DOHH2 (cell line): ENCODE measurements at regions not wholly inside any gene's neighbourhood (a gene's known extent, or its start where the extent isn't known, plus 50 kb on each side); places are given as distances from the start of the nearest gene placed in this dataset.

ENCODE experiments used
- H3F3A ChIP-seq: fragments of 200-600 bp; sonication (generic), shearing (Covaris generic); 2 replicates; pipeline ENCODE4 v1.6.0; 2016; ENCODE audit warnings: antibody characterized with exemption, mild to moderate bottlenecking; ENCODE audit not compliant: control insufficient read depth, insufficient read depth
- H3K27ac ChIP-seq: fragments of 200-600 bp; sonication (generic); 2 replicates; pipeline ENCODE4 v1.5.1; 2014; ENCODE audit warnings: low read depth, mild to moderate bottlenecking, low read length, moderate library complexity
- H3K27me3 ChIP-seq: fragments of 200-600 bp; sonication (generic); 2 replicates; pipeline ENCODE4 v1.6.1; 2014; ENCODE audit warnings: mild to moderate bottlenecking, low read length, mixed read lengths; ENCODE audit not compliant: control insufficient read depth
- H3K36me3 ChIP-seq: fragments of 200-600 bp; sonication (generic); 2 replicates; pipeline ENCODE4 v1.6.1; 2014; ENCODE audit warnings: mild to moderate bottlenecking, low read length, moderate library complexity, mixed read lengths; ENCODE audit not compliant: control insufficient read depth
- H3K4me1 ChIP-seq: fragments of 200-600 bp; sonication (generic); 2 replicates; pipeline ENCODE4 v1.6.1; 2014; ENCODE audit warnings: mild to moderate bottlenecking, low read length, mixed read lengths; ENCODE audit not compliant: control insufficient read depth
- H3K4me2 ChIP-seq: fragments of 200-600 bp; sonication (generic); 2 replicates; pipeline ENCODE4 v1.6.0; 2014; ENCODE audit warnings: mild to moderate bottlenecking, low read length, moderate library complexity
- H3K4me3 ChIP-seq: fragments of 200-600 bp; sonication (generic); 2 replicates; pipeline ENCODE4 v1.5.1; 2014; ENCODE audit warnings: mild to moderate bottlenecking, low read length, mixed read lengths
- H3K79me2 ChIP-seq: fragments of 200-600 bp; sonication (generic); 2 replicates; pipeline ENCODE4 v1.6.1; 2014; ENCODE audit warnings: mild to moderate bottlenecking, low read length, mixed read lengths; ENCODE audit not compliant: control insufficient read depth
- H3K9me2 ChIP-seq: fragments of 200-600 bp; sonication (generic); replicated peaks from 2 replicates; pipeline ENCODE4 v1.6.1; 2014; ENCODE audit warnings: mild to moderate bottlenecking, low read length, mixed read lengths; ENCODE audit not compliant: control insufficient read depth
- H3K9me3 ChIP-seq: fragments of 200-600 bp; sonication (generic); 2 replicates; pipeline ENCODE4 v1.6.1; 2014; ENCODE audit warnings: antibody characterized with exemption, low read length, mixed read lengths; ENCODE audit not compliant: control insufficient read depth, insufficient read depth
- H4K20me1 ChIP-seq: fragments of 200-600 bp; sonication (generic); 2 replicates; pipeline ENCODE4 v1.6.0; 2014; ENCODE audit warnings: low read depth, mild to moderate bottlenecking, antibody characterized with exemption, low read length, moderate library complexity; ENCODE audit not compliant: control insufficient read depth, insufficient read depth
- EZH2phosphoT487 ChIP-seq: fragments of 200-600 bp; sonication (generic); IDR thresholded peaks from 2 replicates; pipeline ENCODE4 v1.6.1; 2017; ENCODE audit warnings: borderline replicate concordance, mild to moderate bottlenecking, antibody characterized with exemption, low read length, moderate library complexity, mixed read lengths
- TF ChIP-seq, protein P1 (sequence below): fragments of 200-600 bp; sonication (generic); IDR thresholded peaks from one replicate; pipeline ENCODE4 v1.5.1; 2014; ENCODE audit warnings: antibody characterized with exemption, mild to moderate bottlenecking, low read depth, low read length; ENCODE audit not compliant: poor library complexity, severe bottlenecking

DNA sequence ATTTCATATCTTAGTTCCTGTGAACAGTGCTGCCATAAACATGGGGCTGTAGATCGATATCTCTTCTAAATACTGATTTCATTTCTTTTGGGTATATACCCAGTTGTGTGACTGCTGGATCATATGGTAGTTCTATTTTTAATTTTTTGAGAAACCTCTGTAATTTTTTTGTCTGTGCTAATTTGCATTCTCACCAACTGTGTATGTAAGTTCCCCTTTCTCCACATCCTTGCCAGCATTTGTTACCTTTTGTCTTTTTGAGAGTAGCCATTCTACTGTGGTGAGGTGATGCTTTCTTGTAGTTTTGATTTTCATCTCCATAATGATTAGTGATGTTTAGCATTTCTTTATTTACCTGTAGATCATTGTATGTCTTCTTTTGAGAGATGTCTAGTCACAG is 2086.5 kb upstream of the TENM3 start:
- H4K20me1 ChIP-seq = no peaks in the 10 kb centered on the region
- no peaks in the 10 kb centered on the region for H3K27me3 ChIP-seq
- H3K9me3 ChIP-seq = no peaks in the 10 kb centered on the region
- no peak overlapping the region for H3K27ac ChIP-seq
- no peaks in the 10 kb centered on the region for H3F3A ChIP-seq
- peaks cover 44% of the 10 kb centered on the region for H3K4me1 ChIP-seq
- peak overlapping the region; percentile 42 for H3K4me2 ChIP-seq
- peak overlapping the region; percentile 34; the same call in 1 of the 2 replicates for H3K4me3 ChIP-seq
- no peaks in the 10 kb centered on the region for H3K36me3 ChIP-seq
- H3K9me2 ChIP-seq = no peaks in the 10 kb centered on the region
- TF ChIP-seq, protein P1, sequence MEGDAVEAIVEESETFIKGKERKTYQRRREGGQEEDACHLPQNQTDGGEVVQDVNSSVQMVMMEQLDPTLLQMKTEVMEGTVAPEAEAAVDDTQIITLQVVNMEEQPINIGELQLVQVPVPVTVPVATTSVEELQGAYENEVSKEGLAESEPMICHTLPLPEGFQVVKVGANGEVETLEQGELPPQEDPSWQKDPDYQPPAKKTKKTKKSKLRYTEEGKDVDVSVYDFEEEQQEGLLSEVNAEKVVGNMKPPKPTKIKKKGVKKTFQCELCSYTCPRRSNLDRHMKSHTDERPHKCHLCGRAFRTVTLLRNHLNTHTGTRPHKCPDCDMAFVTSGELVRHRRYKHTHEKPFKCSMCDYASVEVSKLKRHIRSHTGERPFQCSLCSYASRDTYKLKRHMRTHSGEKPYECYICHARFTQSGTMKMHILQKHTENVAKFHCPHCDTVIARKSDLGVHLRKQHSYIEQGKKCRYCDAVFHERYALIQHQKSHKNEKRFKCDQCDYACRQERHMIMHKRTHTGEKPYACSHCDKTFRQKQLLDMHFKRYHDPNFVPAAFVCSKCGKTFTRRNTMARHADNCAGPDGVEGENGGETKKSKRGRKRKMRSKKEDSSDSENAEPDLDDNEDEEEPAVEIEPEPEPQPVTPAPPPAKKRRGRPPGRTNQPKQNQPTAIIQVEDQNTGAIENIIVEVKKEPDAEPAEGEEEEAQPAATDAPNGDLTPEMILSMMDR = no peak
- TF ChIP-seq EZH2phosphoT487 = no peak
- no peaks in the 10 kb centered on the region for H3K79me2 ChIP-seq

DNA sequence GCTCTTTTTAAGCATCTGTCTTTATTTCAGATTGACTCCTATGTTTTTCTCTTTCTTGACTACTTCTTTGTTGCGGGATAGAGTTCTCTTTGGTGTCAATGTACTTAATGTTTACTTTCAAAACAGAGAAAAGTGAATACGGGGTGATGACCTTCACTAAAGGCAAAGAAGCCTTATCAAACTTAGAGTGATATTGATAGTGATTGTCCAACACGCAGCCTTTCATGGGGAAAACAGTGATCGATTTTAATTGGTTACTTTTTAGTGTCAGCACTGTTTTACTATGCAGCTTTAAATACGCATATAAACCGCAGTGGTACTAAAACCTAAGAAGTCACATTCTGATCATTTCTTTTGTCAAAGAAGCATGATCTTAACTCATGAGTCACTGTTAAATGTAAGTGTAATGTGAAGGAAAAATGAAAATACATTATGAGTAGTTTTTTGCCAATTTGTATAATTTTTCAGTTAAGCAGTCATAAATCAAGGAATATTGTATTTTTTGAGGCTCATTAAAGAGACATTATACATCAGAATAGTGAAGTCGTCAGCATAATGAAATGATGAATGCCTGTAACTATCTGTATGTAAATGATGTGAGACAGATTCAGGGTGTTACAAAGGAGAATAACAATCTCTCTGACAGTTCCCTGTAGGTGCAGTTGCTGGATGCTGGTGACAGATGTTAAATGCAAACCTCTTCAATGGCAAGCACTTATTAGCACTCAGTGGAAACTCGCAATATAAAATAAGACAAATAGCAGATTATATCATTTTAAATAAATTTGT is 2082.8 kb upstream of the TENM3 start:
- Histone ChIP-seq H3K4me2 (no peak overlapping the region), H3K27me3 (no peaks in the 10 kb centered on the region), H3K36me3 (no peaks in the 10 kb centered on the region), H3F3A (no peaks in the 10 kb centered on the region), H3K4me3 (no peak overlapping the region), H3K79me2 (no peaks in the 10 kb centered on the region), H4K20me1 (no peaks in the 10 kb centered on the region), H3K9me2 (no peaks in the 10 kb centered on the region), H3K4me1 (peaks cover 19% of the 10 kb centered on the region), H3K9me3 (no peaks in the 10 kb centered on the region), H3K27ac (no peak overlapping the region)
- TF ChIP-seq, protein P1 = no peak
- TF ChIP-seq EZH2phosphoT487 = no peak

DNA sequence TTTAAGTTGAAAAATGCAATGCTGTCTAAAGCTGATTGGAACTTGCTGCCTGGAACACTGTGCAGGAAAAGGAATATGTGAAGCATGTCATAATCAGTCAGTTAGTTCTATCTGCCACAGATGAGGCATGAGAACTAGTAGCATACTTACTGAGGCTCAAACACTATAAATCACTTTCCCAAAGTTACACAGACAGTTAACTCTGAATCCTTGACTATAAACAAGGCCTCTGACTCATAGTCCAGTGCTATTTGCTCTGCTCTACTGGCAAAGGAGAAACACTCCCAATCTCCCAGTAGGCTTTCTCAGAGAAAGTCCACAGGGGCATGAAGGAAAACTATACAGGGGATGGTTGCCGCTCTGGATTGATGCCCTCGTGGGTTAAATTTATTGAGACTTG is 2078.4 kb upstream of the TENM3 start:
- Histone ChIP-seq H3K4me3 (no peak overlapping the region), H3K36me3 (no peaks in the 10 kb centered on the region), H3K9me2 (no peaks in the 10 kb centered on the region), H3K9me3 (no peaks in the 10 kb centered on the region), H3K4me2 (no peak overlapping the region), H3F3A (no peaks in the 10 kb centered on the region), H3K27ac (no peak overlapping the region), H4K20me1 (no peaks in the 10 kb centered on the region), H3K4me1 (no peaks in the 10 kb centered on the region), H3K27me3 (no peaks in the 10 kb centered on the region), H3K79me2 (no peaks in the 10 kb centered on the region)
- TF ChIP-seq, protein P1 = no peak
- TF ChIP-seq EZH2phosphoT487 = no peak
